HG03103 (cell line): ENCODE measurements at regions not wholly inside any gene's neighbourhood (a gene's known extent, or its start where the extent isn't known, plus 50 kb on each side); places are given as distances from the start of the nearest gene placed in this dataset.

Experiments used
- ATAC-seq: cut with Tn5 transposase; IDR thresholded peaks from one replicate; pipeline ENCODE4 v1.9.1; 2021; ENCODE audit warnings: low read depth; ENCODE audit not compliant: unreplicated experiment

GRCh38 chr6:133688705-133689492, 200.0 kb upstream of the TCF21 start:
- ATAC-seq, result no peak

- no peak for ATAC-seq
These were observed 199.1 kb upstream of the TCF21 start for GRCh38 chr6:133689863-133690262.

GRCh38 chr6:133693565-133693964, 195.3 kb upstream of the TCF21 start:
- no peak for ATAC-seq

- ATAC-seq, result no peak
These were observed 191.7 kb upstream of the TCF21 start for GRCh38 chr6:133697185-133697584.

- ATAC-seq, result no peak
These were observed 191.2 kb upstream of the TCF21 start for GRCh38 chr6:133697666-133698065.

- no peak for ATAC-seq
These were observed 190.6 kb upstream of the TCF21 start for GRCh38 chr6:133698272-133698671.

- ATAC-seq, result no peak
These were observed 189.1 kb upstream of the TCF21 start for GRCh38 chr6:133699741-133700385.

GRCh38 chr6:133701633-133702331, 187.1 kb upstream of the TCF21 start:
- no peak for ATAC-seq

GRCh38 chr6:133704371-133704770, 184.5 kb upstream of the TCF21 start:
- ATAC-seq, result no peak

- no peak for ATAC-seq
These were observed 183.8 kb upstream of the TCF21 start for GRCh38 chr6:133705066-133705465.

GRCh38 chr6:133705731-133706130, 183.2 kb upstream of the TCF21 start:
- ATAC-seq, result no peak

- ATAC-seq, result no peak
These were observed 181.5 kb upstream of the TCF21 start for GRCh38 chr6:133707456-133707855.

- ATAC-seq, result no peak
These were observed 178.1 kb upstream of the TCF21 start for GRCh38 chr6:133710826-133711225.

GRCh38 chr6:133715270-133715669, 173.6 kb upstream of the TCF21 start:
- ATAC-seq, result no peak

- ATAC-seq, result no peak
These were observed 164.2 kb upstream of the TCF21 start for GRCh38 chr6:133724726-133725125.

GRCh38 chr6:133726188-133726587, 162.7 kb upstream of the TCF21 start:
- ATAC-seq, result no peak

GRCh38 chr6:133730881-133731280, 158.0 kb upstream of the TCF21 start:
- ATAC-seq, result no peak

GRCh38 chr6:133740218-133740617, 148.7 kb upstream of the TCF21 start:
- ATAC-seq, result no peak

GRCh38 chr6:133740816-133741215, 148.1 kb upstream of the TCF21 start:
- no peak for ATAC-seq

GRCh38 chr6:133741375-133741861, 147.5 kb upstream of the TCF21 start:
- ATAC-seq, result no peak

- ATAC-seq, result no peak
These were observed 145.3 kb upstream of the TCF21 start for GRCh38 chr6:133743621-133744020.

GRCh38 chr6:133746417-133746770, 142.5 kb upstream of the TCF21 start:
- ATAC-seq, result no peak
